IPS-NIHi11 (cell line): ENCODE measurements at regions not wholly inside any gene's neighbourhood (a gene's known extent, or its start where the extent isn't known, plus 50 kb on each side); places are given as distances from the start of the nearest gene placed in this dataset.
A peak's percentile ranks its signal among the peaks of the same experiment; 100 is the strongest.
"Not testable (repeated sequence)": the region's sequence is repeated elsewhere in the genome, so short reads cannot be mapped to it uniquely, and the experiment has no call there.

ENCODE experiments used
- DNase-seq: peaks from one replicate; pipeline ENCODE4 v3.0.0; 2012; ENCODE audit warnings: mixed read lengths, low spot score

GRCh38 chr7:98728555-98728954, 111.5 kb downstream of the NPTX2 start:
- no peak for DNase-seq

- no peak for DNase-seq
Observed at GRCh38 chr7:98729121-98729520, 112.0 kb downstream of the NPTX2 start.

GRCh38 chr7:98730326-98730725, 113.2 kb downstream of the NPTX2 start:
- peak; percentile 67 for DNase-seq

- no peak for DNase-seq
Observed at GRCh38 chr7:98731651-98732050, 114.6 kb downstream of the NPTX2 start.

- peak; percentile 82 for DNase-seq
Observed at GRCh38 chr7:98733036-98733435, 116.0 kb downstream of the NPTX2 start.

GRCh38 chr7:98735801-98736200, 118.7 kb downstream of the NPTX2 start:
- DNase-seq: no peak

GRCh38 chr7:98736461-98736860, 119.4 kb downstream of the NPTX2 start:
- not testable (repeated sequence) for DNase-seq

GRCh38 chr7:98737176-98737575, 120.1 kb downstream of the NPTX2 start:
- DNase-seq: no peak

GRCh38 chr7:98740643-98741042, 123.6 kb downstream of the NPTX2 start:
- DNase-seq: no peak

- peak; percentile 89 for DNase-seq
Observed at GRCh38 chr7:98745722-98746318, 124.0 kb downstream of the TMEM130 start.

- DNase-seq: no peak
Observed at GRCh38 chr7:98748090-98748489, 121.7 kb downstream of the TMEM130 start.

- DNase-seq: no peak
Observed at GRCh38 chr7:98753176-98753575, 116.6 kb downstream of the TMEM130 start.

- peak; percentile 82 for DNase-seq
Observed at GRCh38 chr7:98753989-98754479, 115.8 kb downstream of the TMEM130 start.

GRCh38 chr7:98755138-98755898, 114.5 kb downstream of the TMEM130 start:
- peak; percentile 67 for DNase-seq

GRCh38 chr7:98758157-98758556, 111.7 kb downstream of the TMEM130 start:
- no peak for DNase-seq

- DNase-seq: no peak
Observed at GRCh38 chr7:98760201-98760651, 109.6 kb downstream of the TMEM130 start.

- DNase-seq: no peak
Observed at GRCh38 chr7:98761225-98761624, 108.6 kb downstream of the TMEM130 start.

GRCh38 chr7:98762620-98763019, 107.2 kb downstream of the TMEM130 start:
- no peak for DNase-seq

- no peak for DNase-seq
Observed at GRCh38 chr7:98763441-98763840, 106.4 kb downstream of the TMEM130 start.

GRCh38 chr7:98764946-98765345, 104.9 kb downstream of the TMEM130 start:
- no peak for DNase-seq

GRCh38 chr7:98770085-98770484, 99.7 kb downstream of the TMEM130 start:
- DNase-seq: not testable (repeated sequence)

GRCh38 chr7:98771519-98771918, 98.3 kb downstream of the TMEM130 start:
- no peak for DNase-seq

- peak; percentile 49 for DNase-seq
Observed at GRCh38 chr7:98771941-98772603, 97.7 kb downstream of the TMEM130 start.
